ENCODE measurements at regions not wholly inside any gene's neighbourhood (a gene's known extent, or its start where the extent isn't known, plus 50 kb on each side); places are given as distances from the start of the nearest gene placed in this dataset.

GRCh38 chr1:199639453-199639852 is 388.1 kb upstream of the NR5A2 start:
- no peak overlapping the region for H3K27ac Mint-ChIP-seq
- peaks cover 9% of the 10 kb centered on the region for H3K9me3 Mint-ChIP-seq
- intact Hi-C loops (cut with micrococcal nuclease) = no loop called here
- H3K27me3 Mint-ChIP-seq = peaks cover 11% of the 10 kb centered on the region
- no peak for TF ChIP-seq CTCF (IDR thresholded peaks at IDR 0.05)
- no peak for DNase-seq
- CTCF ChIA-PET = interaction anchor here (1.2 kb wide), 1 partner anchor 11 kb away, joined by 3 read pairs; no protein-coding TSS in a partner anchor
- ATAC-seq = no peak
- no peak overlapping the region for H3K4me3 Mint-ChIP-seq
- no peaks in the 10 kb centered on the region for H3K36me3 Mint-ChIP-seq (ENCODE audit: low read depth)
- H3K4me1 Mint-ChIP-seq (ENCODE audit: low read depth) = no peaks in the 10 kb centered on the region
- POLR2A ChIA-PET = no interaction called here

- H3K36me3 Mint-ChIP-seq (ENCODE audit: low read depth) = no peaks in the 10 kb centered on the region
- no peaks in the 10 kb centered on the region for H3K4me1 Mint-ChIP-seq (ENCODE audit: low read depth)
- POLR2A ChIA-PET = no interaction called here
Observed at GRCh38 chr1:199641531-199641930, 386.0 kb upstream of the NR5A2 start.

GRCh38 chr1:199644912-199645311 is 382.6 kb upstream of the NR5A2 start:
- intact Hi-C loops (cut with micrococcal nuclease) = no loop called here
- no peaks in the 10 kb centered on the region for H3K4me1 Mint-ChIP-seq (ENCODE audit: low read depth)
- no peaks in the 10 kb centered on the region for H3K36me3 Mint-ChIP-seq (ENCODE audit: low read depth)
- no peak for TF ChIP-seq CTCF (IDR thresholded peaks at IDR 0.05)
- H3K9me3 Mint-ChIP-seq = peaks cover 4% of the 10 kb centered on the region
- ATAC-seq = no peak
- ChIA-PET CTCF (no interaction called here), POLR2A (interaction anchor here (1.0 kb wide), 1 partner anchor 361 kb away, joined by 3 read pairs; no protein-coding TSS in a partner anchor)
- H3K27me3 Mint-ChIP-seq = peaks cover 10% of the 10 kb centered on the region
- H3K4me3 Mint-ChIP-seq = no peak overlapping the region
- DNase-seq = no peak
- H3K27ac Mint-ChIP-seq = no peak overlapping the region

More at GRCh38 chr1:199641531-199641930, 386.0 kb upstream of the NR5A2 start:
- intact Hi-C loops (cut with micrococcal nuclease) = no loop called here
- no peak for TF ChIP-seq CTCF (IDR thresholded peaks at IDR 0.05)
- ATAC-seq (no peak), DNase-seq (no peak)
- no peak overlapping the region for H3K4me3 Mint-ChIP-seq
- peaks cover 5% of the 10 kb centered on the region for H3K27me3 Mint-ChIP-seq
- CTCF ChIA-PET = no interaction called here
- H3K9me3 Mint-ChIP-seq = no peaks in the 10 kb centered on the region
- no peak overlapping the region for H3K27ac Mint-ChIP-seq

GRCh38 chr1:199646761-199647160 is 380.7 kb upstream of the NR5A2 start:
- H3K4me3 Mint-ChIP-seq = no peak overlapping the region
- ATAC-seq = no peak
- POLR2A ChIA-PET = no interaction called here

GRCh38 chr1:199657449-199657848 is 370.1 kb upstream of the NR5A2 start:
- ATAC-seq = no peak
- DNase-seq = no peak
- Mint-ChIP-seq H3K4me3 (no peak overlapping the region), H3K27me3 (peaks cover 15% of the 10 kb centered on the region), H3K27ac (no peak overlapping the region), H3K4me1 (ENCODE audit: low read depth) (no peaks in the 10 kb centered on the region), H3K36me3 (ENCODE audit: low read depth) (no peaks in the 10 kb centered on the region), H3K9me3 (no peaks in the 10 kb centered on the region)
- intact Hi-C loops (cut with micrococcal nuclease) = no loop called here
- POLR2A ChIA-PET = no interaction called here
- CTCF ChIA-PET = no interaction called here
- no peak for TF ChIP-seq CTCF (IDR thresholded peaks at IDR 0.05)

More at GRCh38 chr1:199646761-199647160, 380.7 kb upstream of the NR5A2 start:
- peaks cover 7% of the 10 kb centered on the region for H3K27me3 Mint-ChIP-seq
- DNase-seq = no peak
- H3K4me1 Mint-ChIP-seq (ENCODE audit: low read depth) = no peaks in the 10 kb centered on the region
- CTCF ChIA-PET = no interaction called here
- peaks cover 4% of the 10 kb centered on the region for H3K9me3 Mint-ChIP-seq
- TF ChIP-seq CTCF (IDR thresholded peaks at IDR 0.05) = no peak
- no peak overlapping the region for H3K27ac Mint-ChIP-seq
- intact Hi-C loops (cut with micrococcal nuclease) = no loop called here
- H3K36me3 Mint-ChIP-seq (ENCODE audit: low read depth) = no peaks in the 10 kb centered on the region

All from activated CD8-positive, alpha-beta T cell treated with anti-CD3 and anti-CD28 coated beads for 36 hours (primary cell).